OCI-LY1 (cell line): ENCODE measurements at regions not wholly inside any gene's neighbourhood (a gene's known extent, or its start where the extent isn't known, plus 50 kb on each side); places are given as distances from the start of the nearest gene placed in this dataset.

Experiments used
- CTCF ChIP-seq: fragments of 200-600 bp; sonication (generic), shearing (Covaris generic); IDR thresholded peaks from 2 replicates; pipeline ENCODE4 v1.5.1; 2017; ENCODE audit warnings: mild to moderate bottlenecking, antibody characterized with exemption, low read length, moderate library complexity, mixed read lengths
- EZH2 ChIP-seq: fragments of 200-600 bp; sonication (generic), shearing (Covaris generic); IDR thresholded peaks from 2 replicates; pipeline ENCODE4 v1.8.0; 2017; ENCODE audit warnings: borderline replicate concordance, mixed run types, mild to moderate bottlenecking, antibody characterized with exemption, low read length, moderate library complexity, mixed read lengths

GRCh38 chr14:31965735-31966598 lies 111.1 kb upstream of the ARHGAP5 start:
- TF ChIP-seq CTCF (no peak), EZH2 (no peak)
